ENCODE measurements at regions not wholly inside any gene's neighbourhood (a gene's known extent, or its start where the extent isn't known, plus 50 kb on each side); places are given as distances from the start of the nearest gene placed in this dataset.

DNA sequence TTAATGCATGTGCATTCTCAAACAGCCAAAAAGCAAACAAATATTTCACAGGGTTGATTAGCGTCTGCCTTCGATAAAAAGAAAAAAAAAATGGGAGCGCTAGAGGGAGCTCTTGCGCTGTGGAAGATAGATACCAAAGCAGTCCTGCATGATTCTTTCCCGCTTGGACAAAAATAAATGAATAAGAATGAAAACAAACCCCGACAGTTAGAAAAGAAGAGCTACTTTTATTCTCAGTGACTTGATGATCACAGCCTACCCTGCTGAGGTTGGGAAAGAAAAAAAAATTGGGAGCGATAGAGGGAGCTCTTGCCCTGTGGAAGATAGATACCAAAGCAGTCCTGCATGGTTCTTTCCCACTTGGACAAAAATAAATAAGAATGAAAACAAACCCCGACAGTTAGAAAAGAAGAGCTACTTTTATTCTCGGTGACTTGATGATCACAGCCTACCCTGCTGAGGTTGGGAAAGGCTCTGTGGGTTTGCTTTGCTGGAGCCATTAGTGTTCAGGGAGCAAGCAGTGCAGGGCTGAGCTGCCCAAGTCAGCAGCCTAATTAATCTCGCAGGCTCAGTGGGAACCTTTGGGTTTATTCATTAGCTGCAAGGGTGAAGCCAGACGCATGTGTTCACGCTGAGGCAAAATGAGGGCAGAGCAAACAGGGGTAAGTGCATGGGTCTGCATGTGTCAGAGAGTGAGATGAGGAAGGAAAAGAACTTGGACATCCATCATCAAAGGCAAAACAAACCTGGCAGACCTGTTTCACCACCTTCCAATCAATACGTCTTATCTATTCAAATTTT is 249.3 kb upstream of the PRKX start:
- intact Hi-C loops (cut with DNase I), result no loop called here
- DNase-seq (peak in 3 of 5 donors; percentile 23 to 48 (median 48)), FAIRE-seq (no peak)
- Histone ChIP-seq H3K27me3 (ENCODE audit: control insufficient read depth, insufficient read depth, low read length) (no peaks in the 10 kb centered on the region), H3K9ac (ENCODE audit: low read length in 3 of 3) (no peak overlapping the region), H3K4me1 (ENCODE audit: control insufficient read depth in 2 of 3, insufficient read depth in 2 of 3, low read depth in 1 of 3, low read length in 3 of 3) (no peaks in the 10 kb centered on the region), H3K36me3 (ENCODE audit: control insufficient read depth in 2 of 3, insufficient read depth in 3 of 3, low read length in 3 of 3) (no peaks in the 10 kb centered on the region), H3K4me3 (ENCODE audit: low read length in 3 of 3) (peak overlapping the region in 1 of 3 donors; percentile 25), H3K27ac (ENCODE audit: low read depth in 2 of 2, low read length in 2 of 2) (no peak overlapping the region), H3K9me3 (ENCODE audit: control insufficient read depth in 2 of 3, insufficient read depth in 1 of 3, low read length in 3 of 3) (no peaks in the 10 kb centered on the region)
- TF ChIP-seq, protein P1, sequence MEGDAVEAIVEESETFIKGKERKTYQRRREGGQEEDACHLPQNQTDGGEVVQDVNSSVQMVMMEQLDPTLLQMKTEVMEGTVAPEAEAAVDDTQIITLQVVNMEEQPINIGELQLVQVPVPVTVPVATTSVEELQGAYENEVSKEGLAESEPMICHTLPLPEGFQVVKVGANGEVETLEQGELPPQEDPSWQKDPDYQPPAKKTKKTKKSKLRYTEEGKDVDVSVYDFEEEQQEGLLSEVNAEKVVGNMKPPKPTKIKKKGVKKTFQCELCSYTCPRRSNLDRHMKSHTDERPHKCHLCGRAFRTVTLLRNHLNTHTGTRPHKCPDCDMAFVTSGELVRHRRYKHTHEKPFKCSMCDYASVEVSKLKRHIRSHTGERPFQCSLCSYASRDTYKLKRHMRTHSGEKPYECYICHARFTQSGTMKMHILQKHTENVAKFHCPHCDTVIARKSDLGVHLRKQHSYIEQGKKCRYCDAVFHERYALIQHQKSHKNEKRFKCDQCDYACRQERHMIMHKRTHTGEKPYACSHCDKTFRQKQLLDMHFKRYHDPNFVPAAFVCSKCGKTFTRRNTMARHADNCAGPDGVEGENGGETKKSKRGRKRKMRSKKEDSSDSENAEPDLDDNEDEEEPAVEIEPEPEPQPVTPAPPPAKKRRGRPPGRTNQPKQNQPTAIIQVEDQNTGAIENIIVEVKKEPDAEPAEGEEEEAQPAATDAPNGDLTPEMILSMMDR (IDR thresholded peaks at IDR 0.05; ENCODE audit: borderline replicate concordance, extremely low read depth, insufficient read depth), result no peak

DNA sequence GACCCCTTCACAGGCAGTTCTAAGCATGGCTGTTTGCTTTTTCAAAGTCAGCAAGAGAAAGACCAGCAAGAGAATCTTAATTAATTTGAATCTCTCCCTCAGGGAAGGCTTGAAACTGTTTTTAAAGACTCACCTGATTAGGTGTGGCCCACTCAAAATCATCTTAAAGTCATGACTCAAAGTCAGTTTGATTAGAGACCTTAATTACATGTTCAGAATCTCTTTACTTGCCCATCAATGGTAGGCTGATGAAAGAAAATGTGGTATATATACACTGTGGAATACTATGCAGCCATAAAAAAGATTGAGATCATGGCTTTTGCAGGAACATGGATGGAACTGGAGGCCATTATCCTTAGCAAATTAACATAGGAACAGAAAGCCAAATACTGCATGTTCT is 247.5 kb upstream of the PRKX start:
- FAIRE-seq, result no peak
- intact Hi-C loops (cut with DNase I), result no loop called here
- Histone ChIP-seq H3K27ac (ENCODE audit: low read depth in 2 of 2, low read length in 2 of 2) (no peak overlapping the region), H3K27me3 (ENCODE audit: control insufficient read depth, insufficient read depth, low read length) (no peaks in the 10 kb centered on the region), H3K36me3 (ENCODE audit: control insufficient read depth in 2 of 3, insufficient read depth in 3 of 3, low read length in 3 of 3) (no peaks in the 10 kb centered on the region), H3K4me3 (ENCODE audit: low read length in 3 of 3) (no peak overlapping the region), H3K4me1 (ENCODE audit: control insufficient read depth in 2 of 3, insufficient read depth in 2 of 3, low read depth in 1 of 3, low read length in 3 of 3) (no peaks in the 10 kb centered on the region), H3K9me3 (ENCODE audit: control insufficient read depth in 2 of 3, insufficient read depth in 1 of 3, low read length in 3 of 3) (no peaks in the 10 kb centered on the region), H3K9ac (ENCODE audit: low read length in 3 of 3) (no peak overlapping the region)
- DNase-seq, result no peak
- TF ChIP-seq, protein P1 (IDR thresholded peaks at IDR 0.05; ENCODE audit: borderline replicate concordance, extremely low read depth, insufficient read depth), result no peak

DNA sequence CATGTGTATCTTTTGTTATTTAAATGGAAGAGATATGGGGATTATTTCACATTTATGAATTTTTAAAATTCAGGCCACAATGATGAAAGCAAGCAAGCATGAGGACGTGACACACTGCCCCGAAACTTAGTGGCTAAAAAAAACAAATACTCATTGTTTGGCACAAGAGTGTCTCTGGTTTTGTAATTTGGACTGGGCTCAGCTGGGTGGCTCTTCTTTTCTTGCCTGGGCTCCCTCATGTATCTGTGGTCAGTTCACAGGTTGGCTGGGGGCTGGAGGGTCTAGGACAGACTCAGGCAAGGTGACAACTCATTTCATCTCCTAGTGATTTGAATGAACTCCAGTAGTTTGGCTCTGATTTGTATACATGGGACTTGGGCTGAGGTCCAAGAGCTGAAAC is 238.4 kb upstream of the PRKX start:
- TF ChIP-seq, protein P1 (IDR thresholded peaks at IDR 0.05; ENCODE audit: borderline replicate concordance, extremely low read depth, insufficient read depth), result no peak
- Histone ChIP-seq H3K27me3 (ENCODE audit: control insufficient read depth, insufficient read depth, low read length) (no peaks in the 10 kb centered on the region), H3K27ac (ENCODE audit: low read depth in 2 of 2, low read length in 2 of 2) (no peak overlapping the region), H3K4me1 (ENCODE audit: control insufficient read depth in 2 of 3, insufficient read depth in 2 of 3, low read depth in 1 of 3, low read length in 3 of 3) (no peaks in the 10 kb centered on the region), H3K9me3 (ENCODE audit: control insufficient read depth in 2 of 3, insufficient read depth in 1 of 3, low read length in 3 of 3) (peaks cover 0 to 6% (median 0%) of the 10 kb centered on the region in 3 donors), H3K36me3 (ENCODE audit: control insufficient read depth in 2 of 3, insufficient read depth in 3 of 3, low read length in 3 of 3) (no peaks in the 10 kb centered on the region), H3K9ac (ENCODE audit: low read length in 3 of 3) (no peak overlapping the region), H3K4me3 (ENCODE audit: low read length in 3 of 3) (no peak overlapping the region)
- no peak for FAIRE-seq
- DNase-seq, result no peak
- intact Hi-C loops (cut with DNase I), result no loop called here
